Left lobe of liver (tissue), 2 donors: ENCODE measurements at regions not wholly inside any gene's neighbourhood (a gene's known extent, or its start where the extent isn't known, plus 50 kb on each side); places are given as distances from the start of the nearest gene placed in this dataset.
A peak's percentile ranks its signal among the peaks of the same experiment; 100 is the strongest.
"Not testable (repeated sequence)": the region's sequence is repeated elsewhere in the genome, so short reads cannot be mapped to it uniquely, and the experiment has no call there.

Source experiments
- ATAC-seq: fragments of 200-7000 bp; cut with Tn5 transposase; one replicate; pipeline ENCODE4 v1.9.1; 2020; ENCODE audit warnings: mild to moderate bottlenecking, moderate library complexity
- DNase-seq: peaks from one replicate; pipeline ENCODE4 v3.0.0-alpha.2; 2020; ENCODE audit warnings: low spot score
- donor health status: DM: no; HTN: no; CAD: no; lungs with moderate emphysema.
- donor health status: DM: no; HTN: yes; CAD: no.

DNA sequence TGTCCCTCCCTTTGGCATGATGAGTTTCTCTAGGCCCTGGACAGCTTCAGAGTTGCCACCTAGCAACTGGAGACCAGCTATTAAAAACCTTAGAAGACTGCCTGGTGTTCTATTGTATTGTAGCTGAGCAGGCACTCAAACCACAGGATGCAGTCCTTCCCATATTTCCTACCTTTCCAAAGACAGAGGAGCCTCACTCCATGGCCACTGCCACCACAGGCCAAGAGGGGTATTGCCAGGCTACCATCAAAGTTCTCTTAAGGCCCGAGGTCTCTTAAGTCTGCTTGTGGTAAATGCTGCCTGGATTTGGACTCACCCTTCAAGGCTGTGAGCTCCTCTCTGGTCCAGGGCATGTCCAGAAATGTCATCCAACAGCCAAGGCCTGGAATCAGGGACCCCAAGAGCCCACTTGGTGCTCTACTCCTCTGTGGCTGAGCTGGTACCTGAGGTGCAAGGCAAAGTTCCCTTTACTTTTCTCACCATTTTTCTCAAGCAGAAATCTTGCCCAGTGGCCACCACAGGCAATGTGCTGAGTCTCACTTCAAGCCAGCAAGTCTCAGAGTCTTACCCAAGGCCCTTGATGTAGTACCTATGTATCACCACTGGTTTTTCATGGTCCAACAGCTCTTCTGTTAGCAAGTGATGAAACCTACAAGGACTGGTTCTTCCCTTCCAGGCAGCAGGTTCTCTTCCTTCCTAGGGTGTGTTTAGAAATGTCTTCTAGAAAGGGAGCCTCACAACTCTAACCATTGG lies 269.4 kb downstream of the AMY1C start:
- no peak for DNase-seq
- no peak for ATAC-seq

DNA sequence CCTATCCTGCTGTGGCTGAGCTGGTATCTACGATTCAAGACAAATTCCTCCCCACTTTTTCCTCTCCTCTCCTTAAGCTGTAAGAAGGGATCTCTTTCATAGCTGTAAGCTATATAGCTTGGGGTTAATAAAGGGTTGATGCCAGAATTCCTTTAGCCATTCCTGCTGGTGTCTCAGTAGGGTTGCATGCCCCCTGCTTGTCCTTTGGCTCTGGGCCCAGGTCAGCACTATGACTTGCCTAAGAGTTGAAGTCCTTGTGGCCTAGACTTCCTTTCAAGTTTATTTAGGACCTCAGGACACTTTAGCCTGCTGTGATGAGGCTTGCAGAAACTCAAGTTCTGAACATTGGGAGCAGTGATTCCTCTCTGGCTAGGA lies 270.0 kb downstream of the AMY1C start:
- no peak for ATAC-seq
- DNase-seq = no peak

DNA sequence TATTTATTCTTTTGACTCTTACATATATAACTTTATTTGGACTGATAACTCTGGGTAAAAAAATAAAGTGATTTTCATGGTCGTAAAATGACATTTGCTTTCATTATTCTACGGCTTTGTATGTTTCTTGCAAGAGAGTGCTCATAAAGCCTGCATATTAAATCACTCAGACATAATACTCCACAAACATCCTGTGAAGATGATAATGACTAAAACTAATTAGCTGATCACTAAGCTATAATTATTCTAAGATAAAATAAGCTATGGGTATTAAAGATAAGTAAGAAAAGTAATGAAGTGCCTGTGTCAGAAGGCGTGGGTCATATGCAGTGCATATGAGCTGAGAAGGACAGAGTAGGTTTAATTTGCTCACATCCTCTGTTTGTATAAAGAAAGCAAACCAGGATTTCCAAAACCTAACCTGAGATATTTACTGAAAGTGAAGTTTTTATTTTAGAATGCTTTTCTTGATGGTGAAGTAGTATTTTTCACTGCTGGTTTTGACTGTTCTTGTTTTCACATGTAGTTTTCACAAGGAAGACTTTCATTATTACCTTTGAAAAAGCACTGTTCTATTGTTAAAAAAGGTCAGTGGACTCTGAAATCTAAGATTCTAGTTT lies 278.8 kb downstream of the AMY1C start:
- DNase-seq (no peak), ATAC-seq (no peak)

DNA sequence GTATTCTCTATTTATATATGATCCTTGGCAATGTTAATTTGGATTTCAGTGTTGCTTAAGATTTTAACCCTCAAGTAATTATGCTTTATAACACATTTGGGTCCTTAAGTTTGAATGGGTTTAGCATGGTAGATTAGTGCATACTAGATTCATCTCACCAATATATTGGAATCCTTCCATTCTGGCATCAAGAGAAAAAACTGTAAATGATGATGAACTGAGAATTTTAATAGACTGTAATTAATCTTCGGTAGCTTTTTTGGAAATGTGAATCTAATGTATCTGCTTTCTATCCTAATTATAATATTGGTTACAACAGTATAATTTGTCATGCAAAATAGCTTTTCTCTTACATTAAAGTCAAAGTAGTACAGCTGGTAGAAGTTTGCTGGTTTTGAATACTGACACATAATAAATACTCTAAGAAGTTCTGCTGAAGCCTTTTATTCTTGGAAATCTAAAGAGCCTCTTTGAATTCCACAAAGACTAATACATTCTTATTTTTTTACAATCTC lies 279.8 kb downstream of the AMY1C start:
- DNase-seq = no peak

DNA sequence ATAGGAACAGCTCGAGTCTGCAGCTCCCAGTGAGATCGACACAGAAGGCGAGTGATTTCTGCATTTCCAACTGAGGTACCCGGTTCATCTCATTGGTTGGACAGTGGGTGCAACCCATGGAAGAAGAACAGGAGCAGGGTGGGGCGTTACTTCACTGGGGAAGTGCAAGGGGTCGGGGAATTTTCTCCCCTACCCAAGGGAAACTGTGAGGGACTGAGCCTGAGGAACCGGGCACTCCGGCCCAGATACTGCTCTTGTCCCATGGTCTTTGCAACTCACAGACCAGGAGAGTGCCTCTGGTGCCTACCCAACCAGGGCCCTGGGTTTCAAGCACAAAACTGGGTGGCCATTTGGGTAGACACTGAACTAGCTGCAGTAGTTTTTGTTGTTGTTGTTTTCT lies 307.1 kb downstream of the AMY1C start:
- ATAC-seq (no peak), DNase-seq (no peak)

More for the DNA sequence above, 279.8 kb downstream of the AMY1C start:
- no peak for ATAC-seq

DNA sequence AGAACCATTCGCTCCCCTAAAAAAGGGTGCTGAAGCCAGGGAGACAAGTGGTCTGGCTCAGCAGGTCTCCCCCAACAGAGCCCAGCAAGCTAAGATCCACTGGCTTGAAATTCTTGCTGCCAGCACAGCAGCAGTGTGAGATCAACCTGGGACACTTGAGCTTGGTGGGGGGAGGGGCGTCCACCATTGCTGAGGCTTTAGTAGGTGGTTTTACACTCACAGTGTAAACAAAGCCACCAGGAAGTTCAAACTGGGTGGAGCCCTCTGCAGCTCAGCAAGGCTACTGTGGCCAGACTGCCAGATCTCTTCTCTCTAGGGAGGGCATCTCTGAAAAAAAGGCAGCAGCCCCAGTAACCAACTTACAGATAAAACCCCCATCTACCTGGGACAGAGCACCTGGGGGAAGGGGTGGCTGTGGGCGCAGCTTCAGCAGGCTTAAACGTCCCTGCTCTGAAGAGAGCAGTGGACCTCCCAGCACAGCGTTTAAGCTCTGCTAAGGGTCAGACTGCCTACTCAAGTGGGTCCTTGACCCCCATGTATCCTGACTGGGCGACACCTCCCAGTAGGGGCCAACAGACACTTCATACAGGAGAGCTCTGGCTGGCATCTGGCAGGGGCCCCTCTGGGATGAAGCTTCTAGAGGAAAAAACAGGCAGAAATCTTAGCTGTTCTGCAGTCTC lies 307.7 kb downstream of the AMY1C start:
- not testable (repeated sequence) for ATAC-seq, DNase-seq

DNA sequence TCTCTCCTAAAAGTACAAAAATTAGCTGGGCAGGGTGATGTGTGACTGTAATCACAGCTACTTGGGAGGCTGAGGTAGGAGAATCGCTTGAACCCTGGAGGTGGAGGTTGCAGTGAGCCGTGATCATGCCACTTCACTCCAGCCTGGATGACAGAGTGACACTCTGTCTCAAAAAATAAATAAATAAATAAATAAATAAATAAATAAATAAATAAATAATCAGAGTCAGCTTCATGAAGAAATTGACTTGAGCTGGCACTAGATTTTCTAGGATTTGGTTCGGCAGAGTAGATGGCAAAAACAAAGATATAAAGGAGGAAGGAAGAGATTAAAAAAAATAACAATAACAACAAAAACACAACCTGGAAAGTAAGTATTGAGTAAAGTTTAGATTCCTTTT lies 311.9 kb downstream of the AMY1C start:
- DNase-seq, ATAC-seq: not testable (repeated sequence)

DNA sequence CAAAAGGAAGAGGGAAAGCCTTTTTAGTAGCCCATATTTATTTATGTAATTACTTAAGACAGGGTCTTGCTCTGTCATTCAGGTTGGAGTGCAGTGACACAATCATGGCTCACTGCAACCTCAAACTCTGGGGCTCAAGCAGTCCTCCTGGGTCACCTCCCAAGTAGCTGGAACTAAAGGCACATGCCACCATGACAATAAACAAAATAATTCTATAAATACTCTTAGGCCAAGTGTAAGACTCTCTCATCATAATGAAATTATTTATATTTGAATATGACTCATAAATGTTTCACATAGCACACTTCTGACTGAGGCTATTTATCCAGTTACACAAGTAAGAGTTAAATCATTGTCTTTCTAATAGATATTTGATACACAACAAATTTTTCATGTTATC lies 314.7 kb downstream of the AMY1C start:
- no peak for DNase-seq

DNA sequence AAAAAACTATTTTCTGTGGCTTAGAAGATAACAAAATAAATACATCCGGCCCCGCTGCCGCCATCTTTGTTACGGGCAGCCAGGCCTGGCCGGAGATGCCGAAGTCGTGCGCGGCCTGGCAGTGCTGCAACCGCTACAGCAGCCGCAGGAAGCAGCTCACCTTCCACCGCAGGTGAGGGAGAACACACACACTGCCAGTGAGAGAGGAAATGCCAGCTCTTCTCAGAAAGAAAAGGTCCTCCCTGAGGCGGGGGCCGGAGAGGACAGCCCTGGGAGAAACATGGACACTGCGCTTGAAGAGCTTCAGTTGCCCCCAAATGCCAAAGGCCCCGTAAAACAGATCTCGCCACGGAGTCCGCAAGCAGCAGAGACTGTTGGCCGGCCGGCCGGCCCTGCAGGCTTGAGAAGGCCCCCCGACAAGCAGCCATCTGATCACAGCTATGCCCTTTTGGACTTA lies 323.2 kb downstream of the AMY1C start:
- DNase-seq (no peak), ATAC-seq (peak; percentile 49)

More for the DNA sequence above, 314.7 kb downstream of the AMY1C start:
- no peak for ATAC-seq

DNA sequence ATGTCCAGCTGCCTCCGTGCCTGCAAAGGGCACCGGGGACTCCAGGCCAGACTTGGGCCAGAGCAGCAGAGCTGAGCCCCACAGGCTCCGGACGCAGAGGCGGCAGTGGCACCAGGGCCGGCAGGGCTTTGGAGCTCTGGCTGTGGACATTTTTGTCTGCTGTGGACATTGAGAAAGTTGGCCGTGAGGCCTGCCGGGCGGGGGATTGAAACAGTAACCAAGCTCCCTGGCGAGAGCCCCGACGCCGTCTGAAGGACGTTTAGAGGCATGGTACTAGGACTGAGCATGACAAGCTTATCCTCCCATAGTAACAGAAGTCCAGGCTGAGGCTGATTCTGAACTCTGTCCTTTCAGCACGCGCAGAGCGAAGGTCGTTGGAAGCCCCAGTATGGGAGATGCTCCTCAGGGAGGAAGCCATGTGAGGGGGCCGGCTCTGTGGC lies 323.8 kb downstream of the AMY1C start:
- peak; percentile 54 for ATAC-seq
- DNase-seq = no peak

DNA sequence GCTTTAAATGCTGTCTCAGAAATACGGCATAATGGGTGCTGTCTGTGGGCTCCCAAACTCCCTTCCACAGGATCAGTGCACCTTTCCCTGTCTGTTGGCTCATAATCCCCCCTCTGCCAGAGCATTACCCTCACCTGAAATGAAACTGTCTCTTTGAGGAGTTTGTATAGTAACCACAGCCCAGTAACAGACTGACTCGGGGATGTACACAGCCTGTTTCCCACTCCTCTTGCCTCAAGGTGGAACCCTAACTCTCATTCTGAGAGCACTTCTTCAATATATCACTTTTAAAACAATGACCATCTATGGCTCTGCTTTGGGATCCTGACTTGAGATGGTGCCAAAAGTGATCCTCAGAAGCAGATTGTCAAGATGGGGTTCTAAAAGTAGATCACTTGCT lies 332.5 kb downstream of the AMY1C start:
- no peak for ATAC-seq
- DNase-seq = no peak

DNA sequence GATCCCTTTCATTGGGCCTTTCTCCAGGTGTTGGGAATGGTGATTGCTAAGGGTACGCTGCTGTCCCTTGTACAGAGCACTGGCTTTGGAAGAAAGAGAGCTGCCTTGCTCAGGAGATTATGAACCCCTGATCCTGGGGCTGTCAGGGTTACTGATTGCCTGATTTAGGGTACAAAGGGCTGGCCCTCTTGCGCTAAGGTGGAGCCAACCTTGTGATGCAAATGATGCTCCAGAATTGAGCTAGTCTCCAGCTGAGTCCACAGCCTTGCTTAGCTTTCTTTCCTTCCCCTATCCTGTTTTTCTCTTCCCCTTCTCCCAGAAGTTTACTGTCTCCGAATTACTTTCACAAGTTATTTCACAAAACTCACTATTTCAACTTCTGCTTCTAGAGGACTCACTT lies 334.7 kb downstream of the AMY1C start:
- no peak for DNase-seq
- no peak for ATAC-seq

DNA sequence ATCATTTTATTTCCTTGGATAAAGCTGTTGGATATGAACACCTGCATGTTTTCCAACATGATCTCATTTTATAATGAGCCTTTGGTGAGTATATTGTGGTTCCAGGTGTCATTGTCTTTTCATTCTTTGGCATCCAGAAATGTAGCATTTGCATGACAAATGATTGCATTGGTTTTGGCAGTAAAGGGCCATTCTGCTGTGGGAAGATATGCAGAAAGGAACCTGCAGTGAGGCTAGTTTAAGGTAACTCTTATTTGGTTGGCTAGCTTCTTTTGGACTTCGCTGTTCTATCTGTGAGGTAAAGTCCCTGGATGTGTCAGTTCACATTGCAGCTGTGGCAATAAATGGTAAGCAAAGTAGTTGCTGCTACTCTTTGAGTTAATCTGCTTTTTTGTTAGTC lies 343.0 kb downstream of the AMY1C start:
- no peak for DNase-seq
- no peak for ATAC-seq

DNA sequence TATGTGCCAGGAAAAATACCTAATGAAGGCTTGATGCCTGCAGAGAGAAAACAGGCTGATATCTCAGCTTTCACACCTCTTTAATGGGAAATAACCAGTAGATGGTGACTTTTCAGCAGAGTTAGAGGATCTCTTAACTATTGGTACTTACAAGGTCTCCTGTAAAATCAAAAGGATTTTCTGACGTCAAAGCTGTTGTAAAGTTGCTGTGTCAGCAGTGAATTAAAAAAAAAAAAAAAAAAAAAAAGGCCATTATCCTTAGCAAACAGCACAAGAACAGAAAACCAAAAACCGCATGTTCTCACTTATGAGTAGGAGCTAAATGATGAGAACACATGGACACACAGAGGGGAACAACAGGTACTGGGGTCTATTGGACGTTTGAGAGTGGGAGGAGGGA lies 349.1 kb downstream of the AMY1C start:
- DNase-seq (no peak), ATAC-seq (no peak)

DNA sequence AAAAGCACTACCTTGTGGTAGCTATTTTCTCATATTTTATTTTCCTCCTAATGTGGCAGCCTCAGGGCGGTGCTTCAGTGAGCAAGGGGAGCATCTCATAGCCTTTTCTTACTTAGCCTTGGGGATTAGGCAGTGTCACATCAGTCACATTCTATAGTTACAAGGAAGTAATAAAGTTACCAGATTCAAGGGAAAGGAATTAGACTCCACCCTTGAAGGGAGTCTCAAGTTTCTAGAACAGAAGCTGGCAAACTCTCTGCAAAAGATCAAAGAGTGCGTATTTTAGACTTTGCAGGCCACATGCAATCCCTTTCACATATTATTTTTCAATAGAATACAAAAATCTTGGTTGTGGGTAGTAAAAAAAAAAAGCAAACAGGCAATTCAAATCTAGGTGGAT lies 350.4 kb downstream of the AMY1C start:
- no peak for DNase-seq
- ATAC-seq = no peak

DNA sequence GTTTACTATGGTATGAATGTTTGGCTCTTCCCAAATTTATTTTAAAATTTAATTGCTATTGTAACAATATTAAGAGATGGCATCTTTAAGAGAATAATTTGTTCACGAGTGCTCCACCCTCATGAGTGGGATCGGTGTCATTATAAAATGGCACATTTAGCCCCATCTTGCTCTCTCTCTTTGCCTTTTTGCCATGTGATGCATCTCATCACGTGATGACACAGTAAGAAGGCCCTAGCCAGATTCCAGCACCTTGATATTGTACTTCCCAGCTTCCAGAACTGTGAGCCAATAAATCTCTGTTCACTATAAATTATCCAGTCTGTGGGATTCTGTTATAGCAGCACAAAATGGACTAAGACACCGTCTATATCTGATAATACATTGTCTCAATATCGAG lies 355.8 kb downstream of the AMY1C start:
- no peak for ATAC-seq
- DNase-seq = no peak

DNA sequence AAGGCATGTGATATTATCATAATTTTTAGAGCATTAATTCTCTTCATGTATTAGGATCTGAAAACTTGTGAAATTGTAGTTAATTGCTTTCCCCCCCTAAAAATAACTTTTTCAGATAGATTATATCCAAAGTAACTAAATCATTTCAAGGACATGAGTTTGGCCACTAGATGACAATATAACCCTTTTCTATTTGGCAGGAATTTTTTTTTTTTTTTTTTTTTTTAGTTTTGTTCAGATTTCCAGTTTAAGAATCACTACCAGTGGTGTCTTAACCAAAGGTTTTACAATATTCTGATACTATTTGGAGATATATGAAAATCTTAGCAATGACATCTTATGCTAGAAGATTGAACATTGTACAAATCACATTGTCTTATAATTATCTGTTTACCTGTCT lies 370.8 kb downstream of the AMY1C start:
- no peak for DNase-seq
- ATAC-seq = no peak

DNA sequence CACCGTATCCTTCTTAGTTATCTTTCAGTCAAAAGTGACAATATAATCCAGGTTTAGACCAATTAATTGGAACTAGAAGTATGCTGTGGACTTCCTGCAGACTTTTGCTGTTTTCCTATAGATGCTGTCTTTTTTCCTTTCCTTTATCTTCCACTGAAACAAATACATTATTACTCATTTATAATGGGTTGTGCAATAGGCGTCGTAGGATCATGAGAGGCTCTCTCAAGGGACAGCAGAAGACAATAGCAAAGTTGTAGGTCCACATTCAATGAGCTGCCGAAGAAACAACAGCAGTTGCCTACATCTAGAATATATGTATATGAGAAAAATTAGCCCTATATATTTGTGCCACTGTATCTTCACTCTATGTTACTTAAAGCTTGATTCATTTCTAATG lies 371.6 kb downstream of the AMY1C start:
- DNase-seq (no peak), ATAC-seq (no peak)

DNA sequence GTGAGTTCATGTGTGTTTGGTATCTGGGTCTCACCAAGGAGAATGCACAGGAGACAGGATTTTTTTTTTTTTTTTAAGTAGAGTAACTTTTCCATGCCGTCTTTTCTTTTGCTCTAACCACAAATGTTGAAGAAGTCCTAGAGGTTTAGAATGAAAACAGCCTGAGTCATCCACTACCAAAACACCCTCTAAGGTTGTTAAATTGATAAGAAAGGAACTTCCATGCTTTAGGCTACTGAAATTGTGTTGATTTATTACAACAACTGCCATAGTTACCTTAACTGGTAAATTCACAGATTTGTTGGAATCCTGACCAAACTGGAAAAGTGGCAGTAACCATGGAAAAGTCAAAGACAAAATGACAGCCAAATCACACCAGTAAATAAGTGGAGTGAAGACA lies 375.6 kb downstream of the AMY1C start:
- DNase-seq (no peak), ATAC-seq (no peak)

DNA sequence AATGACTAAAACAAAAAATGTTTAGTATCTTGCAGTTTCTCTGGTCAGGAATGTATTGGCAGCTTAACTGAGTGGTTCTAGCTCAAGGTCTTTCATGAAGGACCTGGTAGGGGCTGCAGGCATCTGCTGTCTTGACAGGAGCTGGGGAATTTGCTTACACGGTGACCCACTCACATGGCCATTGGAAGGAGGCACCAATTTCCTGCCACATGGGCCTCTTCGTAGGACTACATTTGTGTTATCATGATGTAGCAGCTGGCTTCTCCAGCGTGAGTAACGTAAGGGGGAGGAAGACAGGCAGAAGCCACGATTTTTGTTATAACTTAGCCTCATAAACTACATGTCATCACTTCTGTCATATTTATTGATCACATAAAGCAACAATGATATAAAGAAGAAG lies 376.3 kb downstream of the AMY1C start:
- ATAC-seq (no peak), DNase-seq (no peak)

DNA sequence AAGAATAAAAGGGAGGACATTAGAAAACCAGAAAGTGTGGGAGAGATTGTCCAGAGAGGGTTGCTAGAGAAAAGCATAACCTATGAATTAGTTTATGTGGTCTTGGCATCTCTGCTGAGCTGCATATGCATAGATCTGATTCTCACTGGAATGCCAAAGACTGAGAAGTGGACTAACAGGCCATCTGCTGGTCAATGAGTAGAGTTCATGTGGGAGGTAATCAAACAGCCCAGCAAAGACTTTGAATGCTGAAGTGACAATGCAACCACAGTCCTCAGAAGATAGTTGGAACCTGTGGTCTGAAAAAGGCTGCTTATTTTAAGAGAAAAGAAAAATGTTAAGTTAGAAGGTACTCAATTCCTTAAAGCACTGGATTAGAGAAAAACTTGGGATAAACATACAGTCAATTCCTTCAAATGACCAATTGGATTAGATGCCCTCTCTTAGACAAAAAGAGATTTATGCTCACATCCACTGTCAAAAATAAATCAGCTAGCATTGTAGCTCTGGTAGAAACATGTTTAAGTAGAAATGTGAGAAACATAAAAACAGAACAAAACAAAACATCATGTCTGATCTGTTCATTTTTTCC lies 382.8 kb downstream of the AMY1C start:
- ATAC-seq = peak; percentile 84
- no peak for DNase-seq
